GM23248 (cell line): ENCODE measurements at regions not wholly inside any gene's neighbourhood (a gene's known extent, or its start where the extent isn't known, plus 50 kb on each side); places are given as distances from the start of the nearest gene placed in this dataset.

ENCODE experiments used
- DNase-seq: peaks from one replicate; pipeline ENCODE4 v3.0.0-alpha.2; 2015
- H2AFZ ChIP-seq: fragments of 200-600 bp; sonication (generic); 2 replicates; pipeline ENCODE4 v1.6.1; 2016; ENCODE audit warnings: antibody characterized with exemption
- H3F3A ChIP-seq: fragments of 200-600 bp; sonication (generic); 2 replicates; pipeline ENCODE4 v1.6.1; 2016; ENCODE audit warnings: mild to moderate bottlenecking, antibody characterized with exemption, mixed run types; ENCODE audit not compliant: insufficient read depth
- H3K27ac ChIP-seq: fragments of 200-600 bp; sonication (generic); 2 replicates; pipeline ENCODE4 v1.5.1; 2016; ENCODE audit warnings: mild to moderate bottlenecking
- H3K27me3 ChIP-seq: fragments of 200-600 bp; sonication (generic); replicated peaks from 2 replicates; pipeline ENCODE4 v1.6.1; 2016; ENCODE audit warnings: mild to moderate bottlenecking; ENCODE audit not compliant: insufficient read depth
- H3K36me3 ChIP-seq: fragments of 200-600 bp; sonication (generic); 2 replicates; pipeline ENCODE4 v1.6.1; 2016; ENCODE audit warnings: low read depth, mild to moderate bottlenecking
- H3K4me1 ChIP-seq: fragments of 200-600 bp; sonication (generic); 2 replicates; pipeline ENCODE4 v1.6.1; 2016; ENCODE audit warnings: mild to moderate bottlenecking; ENCODE audit not compliant: insufficient read depth
- H3K4me2 ChIP-seq: fragments of 200-600 bp; sonication (generic); one replicate; pipeline ENCODE4 v1.6.1; 2016; ENCODE audit warnings: mild to moderate bottlenecking; ENCODE audit not compliant: unreplicated experiment
- H3K4me3 ChIP-seq: fragments of 200-600 bp; sonication (generic); 2 replicates; pipeline ENCODE4 v1.5.1; 2016; ENCODE audit warnings: mild to moderate bottlenecking
- H3K79me2 ChIP-seq: fragments of 200-600 bp; sonication (generic); 2 replicates; pipeline ENCODE4 v1.6.1; 2016; ENCODE audit warnings: mild to moderate bottlenecking; ENCODE audit not compliant: insufficient read depth
- H3K9ac ChIP-seq: fragments of 200-600 bp; sonication (generic); 2 replicates; pipeline ENCODE4 v1.6.1; 2016; ENCODE audit warnings: mild to moderate bottlenecking
- H3K9me2 ChIP-seq: fragments of 200-600 bp; sonication (generic); 2 replicates; pipeline ENCODE4 v1.6.1; 2016; ENCODE audit warnings: mixed run types, mild to moderate bottlenecking, moderate library complexity; ENCODE audit not compliant: insufficient read depth
- H3K9me3 ChIP-seq: fragments of 200-600 bp; sonication (generic); one replicate; pipeline ENCODE4 v1.6.1; 2017; ENCODE audit warnings: low read depth
- H4K20me1 ChIP-seq: fragments of 200-600 bp; sonication (generic); 2 replicates; pipeline ENCODE4 v1.6.0; 2016; ENCODE audit not compliant: insufficient read depth
- EZH2 ChIP-seq: fragments of 200-600 bp; sonication (generic); IDR thresholded peaks from 2 replicates; pipeline ENCODE4 v1.6.1; 2018; ENCODE audit warnings: antibody characterized with exemption, mild to moderate bottlenecking; ENCODE audit not compliant: insufficient read depth, poor library complexity, severe bottlenecking
- EZH2phosphoT487 ChIP-seq: fragments of 200-600 bp; sonication (generic); IDR thresholded peaks from 2 replicates; pipeline ENCODE4 v1.6.1; 2018; ENCODE audit warnings: antibody characterized with exemption, moderate library complexity, mild to moderate bottlenecking, low read depth; ENCODE audit not compliant: insufficient read depth
- WGBS, 2 experiments: methylation state at CpG; one replicate each; pipeline ENCODE4 v1.1.6; 2015 to 2017; ENCODE audit warnings: low lambda C conversion rate in 2 of 2, low coverage in 1 of 2; ENCODE audit errors: missing lambda C conversion rate in 2 of 2; 5-methylcytosine and 5-hydroxymethylcytosine counted together
- in situ Hi-C: fragments of 300-500 bp; cut with MboI; formaldehyde crosslinking; loops from 2 replicates; pipeline ENCODE4 v1.15.0; 2020

- TF ChIP-seq EZH2 (no peak), EZH2phosphoT487 (no peak)
- H3K36me3 ChIP-seq: no peaks in the 10 kb centered on the region; the same call in 1 of the 2 replicates
- no peak overlapping the region for H3K4me2 ChIP-seq
- H3K9ac ChIP-seq: no peak overlapping the region
- peaks cover 12% of the 10 kb centered on the region; the same call in 1 of the 2 replicates for H3K4me1 ChIP-seq
- no peak overlapping the region for H3K4me3 ChIP-seq
- H3K9me2 ChIP-seq: no peaks in the 10 kb centered on the region
- no peaks in the 10 kb centered on the region for H3K9me3 ChIP-seq
- no peaks in the 10 kb centered on the region for H3K27me3 ChIP-seq
- DNase-seq: no peak
- WGBS, 2 experiments: 71 to 80% methylated on average over 2 of the region's 2 CpGs
- in situ Hi-C loops: no loop called here
- peaks cover 100% of the 10 kb centered on the region for H3K79me2 ChIP-seq
- H3K27ac ChIP-seq: no peak overlapping the region
- peaks cover 52% of the 10 kb centered on the region for H3F3A ChIP-seq
- no peak overlapping the region for H2AFZ ChIP-seq
- peaks cover 67% of the 10 kb centered on the region for H4K20me1 ChIP-seq
Measured at GRCh38 chr9:110087605-110088004, 120.4 kb downstream of the C9orf152 start.

GRCh38 chr9:110088099-110088498 is 119.9 kb downstream of the C9orf152 start:
- TF ChIP-seq EZH2 (no peak), EZH2phosphoT487 (no peak)
- Histone ChIP-seq H3K9me3 (no peaks in the 10 kb centered on the region), H2AFZ (no peak overlapping the region), H3K9me2 (no peaks in the 10 kb centered on the region), H3K4me2 (no peak overlapping the region), H3K4me3 (no peak overlapping the region), H3K36me3 (no peaks in the 10 kb centered on the region; the same call in 1 of the 2 replicates), H3K27ac (no peak overlapping the region), H4K20me1 (peaks cover 68% of the 10 kb centered on the region), H3F3A (peaks cover 49% of the 10 kb centered on the region), H3K9ac (no peak overlapping the region), H3K79me2 (peaks cover 100% of the 10 kb centered on the region), H3K27me3 (no peaks in the 10 kb centered on the region), H3K4me1 (0 out of 2 replicates have a peak, but pooled peaks cover 10% of the 10 kb centered on the region)
- in situ Hi-C loops: no loop called here
- no peak for DNase-seq

- no peak for DNase-seq
- no peaks in the 10 kb centered on the region for H3K9me2 ChIP-seq
- no peak overlapping the region for H3K9ac ChIP-seq
- H4K20me1 ChIP-seq: peaks cover 64% of the 10 kb centered on the region
- H3K36me3 ChIP-seq: no peaks in the 10 kb centered on the region; the same call in 1 of the 2 replicates
- no peaks in the 10 kb centered on the region for H3K27me3 ChIP-seq
- no peak overlapping the region for H3K27ac ChIP-seq
- H3K4me2 ChIP-seq: no peak overlapping the region
- TF ChIP-seq EZH2: no peak
- TF ChIP-seq EZH2phosphoT487: no peak
- in situ Hi-C loops: no loop called here
- 0 out of 2 replicates have a peak, but pooled peaks cover 5% of the 10 kb centered on the region for H3K4me1 ChIP-seq
- H3K79me2 ChIP-seq: peaks cover 100% of the 10 kb centered on the region
- no peaks in the 10 kb centered on the region for H3K9me3 ChIP-seq
- peaks cover 39% of the 10 kb centered on the region for H3F3A ChIP-seq
- no peak overlapping the region for H3K4me3 ChIP-seq
- H2AFZ ChIP-seq: no peak overlapping the region
- WGBS, 2 experiments: 90 to 92% methylated on average over 12 of the region's 12 CpGs
Measured at GRCh38 chr9:110089681-110090370, 118.1 kb downstream of the C9orf152 start.

DNA sequence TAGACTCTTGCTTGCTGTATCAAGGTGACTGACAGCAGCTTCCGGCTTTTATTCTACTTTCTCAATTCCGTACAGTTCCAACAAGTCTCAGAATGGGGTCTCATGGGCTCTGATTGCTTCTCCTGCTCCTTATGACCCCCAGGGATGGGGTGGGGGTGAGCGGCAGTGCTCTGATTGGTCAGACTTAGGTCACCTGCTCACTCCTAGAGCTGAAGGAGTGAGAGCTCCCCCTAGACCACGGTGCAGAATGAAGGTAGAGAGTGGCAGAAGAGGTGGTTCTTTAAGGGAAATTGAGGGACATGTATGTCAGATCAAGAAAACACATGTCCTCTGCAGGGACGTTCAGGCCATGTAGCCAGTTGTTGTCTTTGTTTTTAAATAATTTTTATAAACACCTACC is 115.2 kb downstream of the C9orf152 start:
- WGBS, 2 experiments: 89 to 92% methylated on average over 5 of the region's 5 CpGs
- TF ChIP-seq EZH2phosphoT487: no peak
- TF ChIP-seq EZH2: no peak
- H3K4me3 ChIP-seq: no peak overlapping the region
- peaks cover 58% of the 10 kb centered on the region for H4K20me1 ChIP-seq
- peaks cover 47% of the 10 kb centered on the region for H3F3A ChIP-seq
- H3K9me2 ChIP-seq: no peaks in the 10 kb centered on the region
- no peaks in the 10 kb centered on the region for H3K27me3 ChIP-seq
- H2AFZ ChIP-seq: no peak overlapping the region
- in situ Hi-C loops: no loop called here
- H3K79me2 ChIP-seq: peaks cover 95% of the 10 kb centered on the region
- H3K36me3 ChIP-seq: no peaks in the 10 kb centered on the region
- DNase-seq: no peak
- no peak overlapping the region for H3K27ac ChIP-seq
- H3K9me3 ChIP-seq: no peaks in the 10 kb centered on the region
- no peak overlapping the region for H3K9ac ChIP-seq
- H3K4me1 ChIP-seq: peaks cover 24% of the 10 kb centered on the region
- no peak overlapping the region for H3K4me2 ChIP-seq
